ENCODE measurements at regions not wholly inside any gene's neighbourhood (a gene's known extent, or its start where the extent isn't known, plus 50 kb on each side); places are given as distances from the start of the nearest gene placed in this dataset.

- no peak for TF ChIP-seq CTCF (IDR thresholded peaks at IDR 0.05)
- TF ChIP-seq POLR2A (IDR thresholded peaks at IDR 0.05) = no peak
- no peak for TF ChIP-seq POLR2AphosphoS5 (IDR thresholded peaks at IDR 0.05)
- Histone ChIP-seq H3K9me3 (no peaks in the 10 kb centered on the region), H3K36me3 (no peaks in the 10 kb centered on the region), H3K27ac (no peak overlapping the region), H3K4me3 (no peak overlapping the region), H3K4me1 (replicated peaks) (no peaks in the 10 kb centered on the region), H3K27me3 (replicated peaks; ENCODE audit: insufficient read depth) (no peaks in the 10 kb centered on the region)
- no peak for DNase-seq (ENCODE audit: low spot score)
- intact Hi-C loops (cut with DNase I) = loop anchor here (10.0 kb wide), 1 partner anchor 306 kb away; no protein-coding TSS in a partner anchor
- 26% methylated on average over 2 of the region's 2 CpGs for WGBS
These were observed 216.2 kb upstream of the ARHGAP20 start for GRCh38 chr11:110928391-110928790.

- TF ChIP-seq POLR2AphosphoS5 (IDR thresholded peaks at IDR 0.05) (peak; percentile 82), POLR2A (IDR thresholded peaks at IDR 0.05) (no peak)
- no peaks in the 10 kb centered on the region for H3K4me1 ChIP-seq (replicated peaks)
- H3K27me3 ChIP-seq (replicated peaks; ENCODE audit: insufficient read depth) = no peaks in the 10 kb centered on the region
- DNase-seq (ENCODE audit: low spot score) = peak; percentile 82
- H3K9me3 ChIP-seq = no peaks in the 10 kb centered on the region
- intact Hi-C loops (cut with DNase I) = loop anchor here (5.0 to 10.0 kb wide), 2 partner anchors 210 to 313 kb away; partner anchors contain the start of gene ARHGAP20
- no peak overlapping the region for H3K4me3 ChIP-seq
- WGBS = 28% methylated on average over 3 of the region's 3 CpGs
- peak overlapping the region; percentile 51 for H3K27ac ChIP-seq
- no peaks in the 10 kb centered on the region for H3K36me3 ChIP-seq
These were observed 209.7 kb upstream of the ARHGAP20 start for GRCh38 chr11:110921742-110922521.

- Histone ChIP-seq H3K4me1 (replicated peaks) (no peaks in the 10 kb centered on the region), H3K9me3 (no peaks in the 10 kb centered on the region), H3K27ac (no peak overlapping the region), H3K36me3 (no peaks in the 10 kb centered on the region), H3K27me3 (replicated peaks; ENCODE audit: insufficient read depth) (no peaks in the 10 kb centered on the region), H3K4me3 (no peak overlapping the region)
- DNase-seq (ENCODE audit: low spot score) = no peak
- no peak for TF ChIP-seq POLR2AphosphoS5 (IDR thresholded peaks at IDR 0.05)
- TF ChIP-seq CTCF (IDR thresholded peaks at IDR 0.05) = no peak
- no peak for TF ChIP-seq POLR2A (IDR thresholded peaks at IDR 0.05)
- intact Hi-C loops (cut with DNase I) = no loop called here
- 57% methylated on average over 4 of the region's 4 CpGs for WGBS
These were observed 207.1 kb upstream of the ARHGAP20 start for GRCh38 chr11:110919241-110919922.

- intact Hi-C loops (cut with DNase I) = no loop called here
- no peak for DNase-seq (ENCODE audit: low spot score)
- no peaks in the 10 kb centered on the region for H3K27me3 ChIP-seq (replicated peaks; ENCODE audit: insufficient read depth)
- WGBS = 91% methylated on average over 1 of the region's 1 CpG
- no peaks in the 10 kb centered on the region for H3K9me3 ChIP-seq
- no peak for TF ChIP-seq POLR2AphosphoS5 (IDR thresholded peaks at IDR 0.05)
- no peak for TF ChIP-seq CTCF (IDR thresholded peaks at IDR 0.05)
- no peak for TF ChIP-seq POLR2A (IDR thresholded peaks at IDR 0.05)
- H3K4me1 ChIP-seq (replicated peaks) = no peaks in the 10 kb centered on the region
- H3K27ac ChIP-seq = no peak overlapping the region
- no peaks in the 10 kb centered on the region for H3K36me3 ChIP-seq
- H3K4me3 ChIP-seq = no peak overlapping the region
These were observed 206.1 kb upstream of the ARHGAP20 start for GRCh38 chr11:110918351-110918750.

- H3K4me3 ChIP-seq = no peak overlapping the region
- no peaks in the 10 kb centered on the region for H3K27me3 ChIP-seq (replicated peaks; ENCODE audit: insufficient read depth)
- intact Hi-C loops (cut with DNase I) = no loop called here
- no peaks in the 10 kb centered on the region for H3K9me3 ChIP-seq
- TF ChIP-seq POLR2A (IDR thresholded peaks at IDR 0.05) = no peak
- no peak for TF ChIP-seq POLR2AphosphoS5 (IDR thresholded peaks at IDR 0.05)
- no peak for TF ChIP-seq CTCF (IDR thresholded peaks at IDR 0.05)
- H3K36me3 ChIP-seq = no peaks in the 10 kb centered on the region
- H3K4me1 ChIP-seq (replicated peaks) = no peaks in the 10 kb centered on the region
- H3K27ac ChIP-seq = peak overlapping the region in 1 of 2 donors; percentile 18
- 52% methylated on average over 3 of the region's 3 CpGs for WGBS
- DNase-seq (ENCODE audit: low spot score) = no peak
These were observed 200.2 kb upstream of the ARHGAP20 start for GRCh38 chr11:110912437-110912836.
